Transverse colon (tissue), 4 donors: ENCODE measurements at regions not wholly inside any gene's neighbourhood (a gene's known extent, or its start where the extent isn't known, plus 50 kb on each side); places are given as distances from the start of the nearest gene placed in this dataset.

Experiments used
- CTCF ChIP-seq, 5 experiments: fragments of 200-600 bp in 3 of 5; fragments of 450-650 bp in 2 of 5; sonication (generic) in 3 of 5; IDR thresholded peaks; 1 replicate in 2 of 5; 2 replicates in 3 of 5; pipeline ENCODE4 v1.5.1; 2016 to 2017; ENCODE audit warnings: antibody characterized with exemption in 5 of 5, inconsistent platforms in 3 of 5, mild to moderate bottlenecking in 2 of 5, moderate library complexity in 1 of 5
- EP300 ChIP-seq: sonication (generic); formaldehyde crosslinking; IDR thresholded peaks from one replicate; pipeline ENCODE4 v1.6.1; 2017; ENCODE audit warnings: antibody characterized with exemption, low read depth
- POLR2A ChIP-seq: fragments of 450-650 bp; IDR thresholded peaks from one replicate; pipeline ENCODE4 v1.6.1; 2016; ENCODE audit warnings: antibody characterized with exemption, mild to moderate bottlenecking, moderate library complexity
- POLR2AphosphoS5 ChIP-seq, 3 donors: sonication (generic); formaldehyde crosslinking; IDR thresholded peaks; one replicate each; pipeline ENCODE4 v1.6.1; 2016; ENCODE audit warnings: antibody characterized with exemption in 3 of 3

- TF ChIP-seq POLR2A (no peak), CTCF (IDR thresholded peaks at IDR 0.05) (no peak), POLR2AphosphoS5 (IDR thresholded peaks at IDR 0.05) (no peak), EP300 (no peak)
These were observed 693.0 kb upstream of the SOX9 start for GRCh38 chr17:71427801-71428200.
